Left cardiac atrium (tissue), 4 donors: ENCODE measurements at regions not wholly inside any gene's neighbourhood (a gene's known extent, or its start where the extent isn't known, plus 50 kb on each side); places are given as distances from the start of the nearest gene placed in this dataset.

Source experiments
- ATAC-seq, 2 donors: fragments of 200-7000 bp; cut with Tn5 transposase; one replicate each; pipeline ENCODE4 v1.9.1; 2020; ENCODE audit warnings: mild to moderate bottlenecking in 2 of 2, moderate library complexity in 2 of 2
- DNase-seq: peaks from one replicate; pipeline ENCODE4 v3.0.0-alpha.2; 2020
- intact Hi-C, 2 donors: fragments of 100-400 bp; cut with DNase I; formaldehyde crosslinking; loops; one replicate each; pipeline versions ENCODE4 v1.14.1 to v1.15.1; 2022 to 2023
- donor health status: DM: no; HTN: yes; CAD: no.
- donor health status: DM: no; HTN: yes; CAD: no; lungs with severe emphysema.
- donor health status: DM: yes; HTN: yes; CAD: no.
- donor health status: Dilated cardiomyopathy.

DNA sequence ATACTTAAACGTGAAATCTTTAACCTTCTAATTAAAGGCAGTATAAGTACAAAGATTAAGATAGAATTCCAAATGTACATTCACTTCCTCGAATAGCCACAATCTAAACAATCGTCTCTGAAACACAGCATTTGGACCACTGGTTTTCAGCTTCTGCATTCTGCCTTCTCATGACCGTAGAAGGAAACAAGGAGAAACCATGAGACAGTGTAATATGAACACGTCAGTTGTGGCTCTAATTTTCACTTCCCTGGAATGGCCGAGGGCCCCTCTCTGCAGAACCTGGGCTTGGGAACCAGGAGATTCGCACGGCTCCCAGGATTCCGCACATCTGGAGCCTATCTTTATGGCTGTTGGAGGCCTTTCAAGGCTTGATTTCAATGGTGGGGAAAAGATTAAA lies 189.3 kb downstream of the KLF6 start:
- DNase-seq (no peak), ATAC-seq (no peak)
- intact Hi-C loops: no loop called here

DNA sequence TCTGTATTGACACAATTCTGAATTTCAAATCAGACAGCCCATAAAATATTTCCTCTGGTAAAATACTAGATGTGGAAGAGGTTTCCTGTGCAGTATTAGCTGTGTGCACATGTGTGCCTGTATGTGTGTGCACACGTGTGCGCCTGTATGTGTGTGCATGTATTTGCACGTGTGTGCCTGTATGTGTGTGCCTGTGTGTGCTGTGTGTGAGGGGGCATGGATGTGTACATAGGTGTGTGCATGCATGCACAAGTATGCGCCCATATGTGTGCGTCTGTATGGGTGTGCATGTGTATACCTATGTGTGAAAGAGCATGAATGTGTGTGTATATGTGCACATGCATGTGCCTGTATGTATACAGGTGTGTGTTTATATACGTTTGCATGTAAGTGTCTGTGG lies 191.4 kb downstream of the KLF6 start:
- DNase-seq: no peak
- no peak for ATAC-seq
- intact Hi-C loops: no loop called here

- DNase-seq: no peak
- intact Hi-C loops: no loop called here
- ATAC-seq: no peak
These were observed 192.6 kb downstream of the KLF6 start for GRCh38 chr10:3592424-3592823.

DNA sequence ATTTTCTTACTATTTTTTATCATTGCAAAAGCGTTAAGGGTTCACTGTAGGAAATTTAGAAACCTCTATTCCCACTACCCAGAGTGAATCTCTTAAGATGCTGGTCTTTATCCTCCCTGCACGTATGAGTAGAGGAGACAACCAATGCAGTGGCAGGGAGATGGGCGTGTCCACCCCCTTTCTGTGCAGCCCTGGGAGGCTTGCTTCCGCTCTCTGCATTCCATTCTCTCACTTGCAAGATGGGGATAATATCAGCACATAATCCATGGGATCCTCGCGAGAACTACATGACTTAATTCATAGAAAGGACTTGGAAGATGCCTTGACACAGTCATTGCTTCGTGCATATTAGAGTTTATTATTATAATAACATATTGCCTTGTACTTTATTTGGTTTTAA lies 196.2 kb downstream of the KLF6 start:
- ATAC-seq (no peak), DNase-seq (no peak)
- intact Hi-C loops: no loop called here

- ATAC-seq (no peak), DNase-seq (no peak)
- intact Hi-C loops: no loop called here
These were observed 196.7 kb downstream of the KLF6 start for GRCh38 chr10:3588346-3588745.

DNA sequence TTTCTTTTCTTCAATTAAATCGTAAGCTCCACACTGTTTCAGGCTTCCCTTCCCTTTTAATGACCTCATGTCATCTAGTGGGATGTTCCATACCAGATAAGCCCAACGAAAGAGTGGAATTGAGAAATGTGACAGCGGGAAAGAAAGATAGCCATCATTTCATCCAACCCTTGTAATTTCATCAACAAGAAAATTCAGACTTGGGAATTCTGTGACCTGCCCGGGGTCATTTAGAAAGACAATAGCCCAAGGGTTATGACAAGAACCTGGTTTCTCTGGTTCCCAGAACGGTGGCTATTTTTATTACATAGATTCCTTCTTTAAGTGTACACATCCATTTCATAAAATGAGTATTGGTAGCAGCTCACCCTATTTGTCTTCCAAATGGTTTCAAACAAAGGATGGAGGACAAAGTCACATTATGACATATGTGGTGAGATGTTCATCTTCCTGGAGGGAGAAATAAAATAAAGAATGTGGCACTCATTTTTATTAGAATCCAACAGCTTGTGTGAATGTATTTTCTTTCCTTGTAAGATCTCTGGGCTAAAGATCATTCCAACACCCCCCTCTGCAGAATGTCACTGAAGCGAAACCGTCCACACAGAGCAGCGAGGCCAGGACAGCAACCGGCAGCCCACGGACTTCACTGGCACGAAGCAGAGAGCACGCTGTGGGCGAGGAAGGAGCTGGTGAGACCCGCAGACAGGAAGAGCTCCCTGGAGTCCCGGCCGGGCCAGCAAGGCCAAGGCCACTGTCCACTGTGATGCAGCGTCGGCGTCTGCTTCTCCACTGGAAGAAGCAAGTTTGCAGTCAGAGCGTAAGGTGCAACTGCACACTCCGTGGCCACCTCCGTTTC lies 199.9 kb downstream of the KLF6 start:
- no peak for ATAC-seq
- intact Hi-C loops: no loop called here
- DNase-seq: no peak

GRCh38 chr10:3580565-3580964 lies 204.4 kb downstream of the KLF6 start:
- no peak for ATAC-seq

GRCh38 chr10:3579845-3580244 lies 205.2 kb downstream of the KLF6 start:
- DNase-seq (no peak), ATAC-seq (no peak)
- intact Hi-C loops: loop anchor here in 1 of 2 donors (10.0 kb wide), 1 partner anchor 45 kb away; no protein-coding TSS in a partner anchor

More at GRCh38 chr10:3580565-3580964, 204.4 kb downstream of the KLF6 start:
- intact Hi-C loops: no loop called here
- DNase-seq: no peak

- intact Hi-C loops: loop anchor here in 1 of 2 donors (10.0 kb wide), 1 partner anchor 46 kb away; no protein-coding TSS in a partner anchor
- ATAC-seq: no peak
- no peak for DNase-seq
These were observed 206.3 kb downstream of the KLF6 start for GRCh38 chr10:3578682-3579081.

- DNase-seq (no peak), ATAC-seq (no peak)
- intact Hi-C loops: loop anchor here in 1 of 2 donors (10.0 kb wide), 1 partner anchor 47 kb away; no protein-coding TSS in a partner anchor
These were observed 206.8 kb downstream of the KLF6 start for GRCh38 chr10:3578159-3578558.

DNA sequence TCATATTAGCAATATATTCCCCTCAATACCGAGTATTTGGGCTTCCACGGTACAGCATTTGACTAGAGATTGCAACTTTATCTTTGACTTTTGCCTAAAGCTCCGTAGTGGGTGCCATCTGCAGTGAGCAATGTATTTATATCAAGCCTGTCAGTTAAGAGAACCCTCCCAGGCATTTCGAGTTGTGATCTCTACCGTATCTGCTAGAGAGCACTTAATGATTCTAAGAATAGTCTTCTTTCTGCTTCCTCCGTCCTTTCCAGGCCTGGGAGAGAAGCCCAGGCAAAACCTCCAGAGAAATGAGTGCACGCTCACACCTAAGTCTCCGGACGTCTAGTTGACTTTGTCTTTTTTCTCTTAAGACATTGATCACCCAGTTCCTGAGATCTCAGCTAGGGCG lies 210.6 kb downstream of the KLF6 start:
- DNase-seq (no peak), ATAC-seq (peak; percentile 81)
- intact Hi-C loops: loop anchor here in 1 of 2 donors (5.0 to 10.0 kb wide), 2 partner anchors 50 to 72 kb away; no protein-coding TSS in a partner anchor

DNA sequence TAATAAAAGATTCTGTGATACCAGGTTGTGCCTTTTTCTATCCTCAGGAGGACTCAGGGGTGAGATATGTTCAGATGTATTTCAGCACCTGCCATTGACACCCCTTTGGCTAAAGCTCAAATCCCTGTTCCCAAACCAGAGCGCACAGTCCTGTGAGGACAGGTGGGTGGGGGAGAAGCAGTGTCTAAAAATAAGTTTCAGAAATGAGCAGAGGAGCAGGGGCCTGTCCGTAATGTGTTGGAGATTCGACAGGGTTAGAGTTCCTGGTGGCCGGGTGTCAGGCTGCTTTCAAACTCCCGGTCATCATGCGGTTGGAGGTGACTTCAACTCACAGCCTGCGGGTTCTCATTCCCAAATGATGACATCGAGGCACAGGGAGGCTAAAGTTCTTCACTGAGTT lies 211.5 kb downstream of the KLF6 start:
- DNase-seq (no peak), ATAC-seq (peak in 1 of 2 donors; percentile 24)
- intact Hi-C loops: loop anchor here in 1 of 2 donors (5.0 to 10.0 kb wide), 2 partner anchors 51 to 71 kb away; no protein-coding TSS in a partner anchor

DNA sequence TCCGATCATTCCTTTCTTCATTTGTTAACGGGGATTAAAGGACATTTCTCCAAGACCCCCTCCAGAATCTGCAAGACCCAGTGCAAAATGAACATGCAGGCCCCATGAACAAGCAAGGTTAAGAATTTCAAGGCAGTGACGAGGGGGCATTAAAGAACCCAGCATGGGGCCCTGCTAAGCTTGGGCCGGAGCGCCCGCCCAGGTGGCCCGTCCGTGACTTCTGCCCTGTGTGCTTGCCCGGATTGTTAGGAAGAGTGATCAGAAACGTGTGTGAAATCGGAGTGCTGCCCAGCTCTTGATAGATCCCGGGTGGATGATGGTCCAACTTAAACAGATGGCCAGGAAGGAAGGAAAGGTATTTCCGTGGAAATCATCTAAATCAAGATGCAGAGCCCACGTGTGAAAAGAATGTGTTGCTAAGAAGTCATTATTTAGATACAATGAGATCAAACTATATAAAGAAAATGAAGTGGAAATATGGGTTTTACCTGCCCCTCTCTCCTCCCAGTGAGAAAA lies 213.6 kb downstream of the KLF6 start:
- DNase-seq: no peak
- ATAC-seq: no peak
- intact Hi-C loops: loop anchor here in 1 of 2 donors (5.0 to 10.0 kb wide), 2 partner anchors 53 to 69 kb away; no protein-coding TSS in a partner anchor

GRCh38 chr10:3570855-3571266 lies 214.1 kb downstream of the KLF6 start:
- intact Hi-C loops: loop anchor here in 1 of 2 donors (5.0 to 10.0 kb wide), 2 partner anchors 54 to 69 kb away; no protein-coding TSS in a partner anchor
- DNase-seq: peak; percentile 52
- ATAC-seq: peak; percentile 63 to 83

GRCh38 chr10:3570131-3570729 lies 214.8 kb downstream of the KLF6 start:
- DNase-seq (no peak), ATAC-seq (no peak)
- intact Hi-C loops: loop anchor here in 1 of 2 donors (5.0 to 10.0 kb wide), 2 partner anchors 55 to 68 kb away; no protein-coding TSS in a partner anchor

DNA sequence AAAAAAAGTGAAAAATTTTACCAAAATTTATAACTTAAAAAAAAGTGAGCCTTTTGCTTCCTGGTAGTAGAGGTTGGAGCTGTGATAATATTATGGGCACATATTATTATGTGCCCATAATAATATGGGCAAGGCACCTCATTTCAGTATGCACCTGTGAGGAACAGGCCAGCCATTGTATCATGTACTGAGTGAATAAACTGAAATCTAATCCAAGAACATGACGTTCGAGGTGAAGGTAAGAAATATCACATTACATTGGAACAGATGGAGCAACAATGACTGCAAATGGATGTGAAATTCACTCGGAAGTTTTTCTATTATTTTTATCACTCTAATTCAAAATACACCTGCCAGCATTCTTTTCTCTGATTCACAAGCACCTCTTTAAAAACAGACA lies 216.0 kb downstream of the KLF6 start:
- DNase-seq: no peak
- intact Hi-C loops: no loop called here
- ATAC-seq: no peak

DNA sequence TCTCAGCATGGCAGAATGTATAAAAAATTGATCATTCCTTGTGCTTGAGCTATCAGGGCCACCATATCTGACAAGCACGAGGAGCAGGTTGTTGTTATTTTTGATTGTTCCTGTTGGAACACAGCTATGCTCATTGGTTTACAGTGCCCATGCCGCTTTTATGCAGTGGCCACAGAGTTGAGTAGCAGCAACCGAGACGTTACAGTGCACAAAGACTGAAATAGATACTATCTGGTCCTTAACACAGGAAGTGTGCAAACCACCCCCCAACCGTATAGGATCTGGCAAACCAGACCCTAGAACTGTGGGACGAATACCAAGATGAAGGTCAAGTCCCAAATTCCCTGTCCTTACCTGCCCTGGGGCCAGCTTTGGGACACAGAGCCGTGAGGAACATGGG lies 216.6 kb downstream of the KLF6 start:
- intact Hi-C loops: no loop called here
- no peak for ATAC-seq

GRCh38 chr10:3567291-3567963 lies 217.6 kb downstream of the KLF6 start:
- ATAC-seq (no peak), DNase-seq (no peak)
- intact Hi-C loops: no loop called here

More for the DNA sequence above, 216.6 kb downstream of the KLF6 start:
- DNase-seq: no peak

DNA sequence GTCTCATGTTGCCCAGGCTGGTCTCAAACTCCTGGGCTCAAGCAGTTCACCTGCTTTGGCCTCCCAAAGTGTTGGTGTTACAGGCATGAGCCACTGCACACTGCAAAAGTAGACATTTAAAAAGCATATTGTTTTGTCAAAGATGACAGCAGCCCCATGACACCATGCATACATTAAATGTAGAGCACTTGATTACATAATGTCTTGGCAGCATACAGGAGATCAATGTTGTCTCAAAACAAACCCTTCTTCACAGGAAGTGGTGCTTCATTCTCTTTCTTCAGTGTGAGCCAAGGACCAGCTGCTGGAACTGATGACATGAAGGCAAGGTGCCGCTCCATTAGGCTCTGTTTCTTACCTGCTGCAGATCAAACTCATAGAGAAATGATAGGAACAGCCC lies 218.4 kb downstream of the KLF6 start:
- intact Hi-C loops: no loop called here
- no peak for ATAC-seq
- DNase-seq: no peak
